HL-60/S4 (cell line): ENCODE measurements at regions not wholly inside any gene's neighbourhood (a gene's known extent, or its start where the extent isn't known, plus 50 kb on each side); places are given as distances from the start of the nearest gene placed in this dataset.

Experiments used
- in situ Hi-C: fragments of 300-500 bp; cut with MboI; formaldehyde crosslinking; loops from 2 replicates; pipeline ENCODE4 v1.14.3; 2022; ENCODE audit warnings: low sequenced_read_pairs

- in situ Hi-C loops = loop anchor here (10.0 kb wide), 1 partner anchor 149 kb away; no protein-coding TSS in a partner anchor
Measured at GRCh38 chr3:113136071-113136470, 75.3 kb upstream of the BOC start.

DNA sequence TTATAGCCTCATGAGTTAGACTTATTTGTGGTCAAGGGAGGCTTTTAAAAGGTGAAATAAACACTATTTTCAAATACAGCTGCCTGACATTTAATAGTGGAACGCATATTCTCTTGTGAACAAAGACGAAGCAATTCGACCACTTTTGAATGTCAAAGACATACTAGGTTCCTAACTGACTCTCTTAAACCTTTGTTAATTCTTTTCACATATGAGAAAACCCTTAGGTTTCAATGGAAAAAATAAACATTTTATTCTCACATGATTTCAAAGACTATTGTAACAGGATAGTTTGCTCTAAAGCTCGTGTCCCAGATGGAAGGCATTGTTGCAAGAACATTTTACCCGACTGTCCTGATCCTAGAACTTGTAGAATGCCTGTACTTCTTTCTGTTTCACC lies 74.8 kb upstream of the BOC start:
- in situ Hi-C loops = loop anchor here (10.0 kb wide), 1 partner anchor 148 kb away; no protein-coding TSS in a partner anchor

DNA sequence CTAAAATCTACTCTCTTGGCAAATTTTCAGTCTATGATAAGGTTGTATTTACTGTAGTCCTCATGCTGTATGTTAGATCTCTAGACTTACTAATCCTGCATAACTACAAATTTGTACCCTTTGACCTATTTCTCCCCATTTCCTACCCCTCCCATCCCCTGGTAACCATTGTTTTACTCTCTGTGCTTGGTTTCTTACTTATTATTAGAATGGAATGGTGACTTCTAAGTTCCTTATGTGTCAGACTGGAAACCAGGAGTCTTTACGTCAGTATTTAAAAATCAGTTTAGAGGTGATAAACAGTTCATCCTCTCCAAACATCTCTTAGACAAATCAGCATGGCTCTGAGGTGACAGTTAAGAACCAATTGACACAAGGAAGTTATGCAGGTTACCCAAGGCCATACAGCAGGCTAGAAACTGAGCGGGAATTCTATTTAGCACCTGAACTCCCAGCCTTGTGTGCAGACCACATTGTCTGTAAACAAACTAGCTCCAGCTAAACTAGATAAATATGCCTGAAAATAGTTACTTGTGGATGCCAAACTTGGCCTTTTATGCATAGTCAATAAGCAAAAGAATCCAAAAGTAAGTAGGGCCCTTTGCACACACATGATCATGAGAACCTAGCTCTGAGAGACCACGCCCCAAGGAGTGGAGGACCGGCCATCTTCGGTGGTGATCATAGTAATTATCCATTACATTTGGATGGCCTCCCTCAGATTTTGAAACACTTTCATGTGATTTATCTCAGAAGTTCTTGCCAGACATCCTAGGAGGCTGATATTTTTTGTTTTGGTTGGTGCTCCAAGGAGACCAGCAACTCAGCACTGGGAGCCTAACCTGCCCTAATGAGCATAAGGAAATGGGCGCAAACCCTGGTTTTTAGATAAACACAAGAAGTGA lies 72.3 kb upstream of the BOC start:
- in situ Hi-C loops = loop anchor here (10.0 kb wide), 1 partner anchor 146 kb away; no protein-coding TSS in a partner anchor

- in situ Hi-C loops = no loop called here
Measured at GRCh38 chr3:113140876-113141275, 70.5 kb upstream of the BOC start.

- in situ Hi-C loops = no loop called here
Measured at GRCh38 chr3:113141543-113141942, 69.8 kb upstream of the BOC start.

GRCh38 chr3:113142476-113142875 lies 68.9 kb upstream of the BOC start:
- in situ Hi-C loops = no loop called here

DNA sequence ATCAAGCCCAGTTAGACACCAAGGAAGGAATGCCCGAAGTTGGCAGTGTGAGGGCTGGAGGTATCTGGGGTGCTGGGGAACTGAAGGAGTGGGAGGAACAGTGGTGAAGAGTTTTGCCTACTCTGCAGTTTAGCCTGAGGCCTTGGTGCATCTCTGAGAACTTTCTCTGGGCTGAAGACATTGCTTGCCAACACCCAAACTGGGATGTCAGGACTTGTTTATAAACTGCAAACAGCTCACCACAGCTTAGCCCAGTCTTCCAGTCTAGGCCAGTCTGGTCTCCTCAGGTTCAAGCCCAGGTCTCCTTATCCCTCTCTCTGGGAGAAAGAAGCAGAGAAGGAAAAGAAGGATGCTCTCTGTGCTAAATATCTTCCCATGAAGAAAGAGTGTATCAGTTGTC lies 68.0 kb upstream of the BOC start:
- in situ Hi-C loops = no loop called here

- in situ Hi-C loops = no loop called here
Measured at GRCh38 chr3:113147681-113148261, 63.6 kb upstream of the BOC start.

GRCh38 chr3:113148284-113148683 lies 63.1 kb upstream of the BOC start:
- in situ Hi-C loops = no loop called here

DNA sequence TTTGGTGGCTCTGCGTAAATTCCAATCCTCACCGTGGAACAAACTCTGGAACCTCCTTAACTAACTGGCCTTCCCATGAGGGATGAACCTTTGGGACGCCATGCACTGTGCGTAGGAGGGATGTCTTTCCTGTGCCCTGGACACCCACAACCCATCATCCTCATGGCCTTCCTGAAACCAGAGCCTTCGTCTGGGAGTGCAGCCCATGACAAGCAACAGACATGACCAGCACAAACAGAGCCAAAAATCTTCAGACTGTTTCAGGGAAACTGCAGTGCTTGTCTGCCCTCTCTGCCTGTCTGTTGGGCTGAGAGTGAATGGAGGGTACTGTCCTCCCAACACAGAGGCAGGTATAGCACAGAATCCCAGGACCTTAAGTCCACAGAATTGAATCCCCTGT lies 61.1 kb upstream of the BOC start:
- in situ Hi-C loops = no loop called here

GRCh38 chr3:113151461-113152031 lies 59.8 kb upstream of the BOC start:
- in situ Hi-C loops = no loop called here

- in situ Hi-C loops = no loop called here
Measured at GRCh38 chr3:113152849-113153248, 58.5 kb upstream of the BOC start.

DNA sequence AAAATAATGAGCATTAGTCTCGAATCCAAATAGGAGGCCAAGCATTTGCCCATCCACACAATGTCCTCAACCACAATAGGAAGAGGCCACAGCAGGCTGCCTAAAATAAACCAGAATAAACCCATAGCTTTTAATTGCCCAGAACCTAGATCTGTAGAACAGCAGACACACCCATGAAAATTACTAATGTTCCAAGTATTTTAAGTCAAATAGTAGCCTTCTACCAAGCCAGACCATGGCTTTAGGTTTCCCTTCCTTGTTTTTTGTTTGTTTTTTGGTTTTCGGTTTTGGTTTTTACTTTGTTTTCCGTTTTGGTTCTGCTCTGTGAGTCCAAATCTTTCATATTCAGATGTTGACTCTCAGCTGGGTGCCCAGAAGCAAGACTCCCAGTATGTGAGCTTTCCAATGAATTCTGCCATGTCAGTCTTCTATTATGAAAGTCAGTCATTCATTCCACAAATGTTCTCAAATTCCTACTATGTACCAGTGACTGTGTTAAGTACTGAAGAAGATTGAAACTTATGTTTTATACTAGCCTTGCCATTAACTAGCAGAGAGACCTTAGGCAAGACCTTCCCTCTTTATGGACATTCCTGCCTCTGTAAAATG lies 57.8 kb upstream of the BOC start:
- in situ Hi-C loops = no loop called here

DNA sequence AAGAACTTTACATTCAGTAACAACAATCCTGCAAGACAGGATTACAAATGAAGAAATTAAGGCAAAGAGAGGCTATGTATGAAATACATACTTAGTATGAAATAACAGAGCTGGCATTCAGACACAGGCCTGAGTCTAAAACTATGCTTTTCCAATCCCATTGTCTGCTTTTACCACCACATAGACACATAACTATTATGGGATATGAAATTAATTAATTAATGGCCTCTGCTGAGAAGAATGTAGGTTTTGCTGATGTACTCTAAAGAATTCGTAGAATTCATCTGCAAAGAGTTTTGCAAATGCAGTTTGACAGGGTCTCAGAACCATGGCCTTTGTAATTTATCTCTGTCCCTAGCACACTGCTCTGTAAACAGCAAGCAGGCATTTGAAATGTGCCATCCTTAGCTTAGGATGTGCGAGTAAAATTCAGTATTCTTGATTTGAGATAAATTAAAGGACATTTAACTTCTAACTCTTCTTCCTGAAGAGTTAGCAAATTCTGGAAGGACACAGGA lies 54.5 kb upstream of the BOC start:
- in situ Hi-C loops = no loop called here

- in situ Hi-C loops = no loop called here
Measured at GRCh38 chr3:113157408-113158030, 53.8 kb upstream of the BOC start.

- in situ Hi-C loops = no loop called here
Measured at GRCh38 chr3:113158171-113158570, 53.2 kb upstream of the BOC start.
